RCC 7860 (cell line): ENCODE measurements at regions not wholly inside any gene's neighbourhood (a gene's known extent, or its start where the extent isn't known, plus 50 kb on each side); places are given as distances from the start of the nearest gene placed in this dataset.
A peak's percentile ranks its signal among the peaks of the same experiment; 100 is the strongest.
"Not testable (repeated sequence)": the region's sequence is repeated elsewhere in the genome, so short reads cannot be mapped to it uniquely, and the experiment has no call there.

ENCODE experiments used
- DNase-seq: peaks from one replicate; pipeline ENCODE4 v3.0.0-alpha.2; 2015; ENCODE audit warnings: low spot score
- FAIRE-seq: peaks from 2 replicates; lab custom pipeline; 2012; peaks lifted over from hg19 to GRCh38; lab: Jason Lieb, UNC

- FAIRE-seq = no peak
- no peak for DNase-seq
These were observed 465.2 kb downstream of the CD83 start for GRCh38 chr6:14582749-14583148.

DNA sequence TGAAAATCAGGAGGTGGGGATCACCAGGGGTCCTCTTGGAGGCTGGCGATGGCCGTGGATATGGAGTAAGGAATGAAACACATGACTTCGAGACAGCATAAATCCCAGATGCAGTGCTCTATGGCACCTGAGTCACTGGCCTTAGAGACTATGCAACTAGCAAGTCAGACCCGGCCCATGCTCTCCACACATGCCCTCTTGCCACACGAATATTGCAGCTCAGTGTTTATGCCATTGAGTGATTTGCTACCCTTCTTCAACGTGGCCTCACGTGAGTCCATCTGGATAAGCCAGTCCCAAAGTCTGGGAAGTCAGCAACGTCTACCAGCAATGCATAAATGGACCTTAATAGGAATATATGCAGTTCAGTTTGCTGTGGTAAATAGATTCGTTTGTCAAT is 466.3 kb downstream of the CD83 start:
- FAIRE-seq (no peak), DNase-seq (no peak)

- DNase-seq = no peak
- FAIRE-seq = no peak
These were observed 466.9 kb downstream of the CD83 start for GRCh38 chr6:14584450-14584849.

DNA sequence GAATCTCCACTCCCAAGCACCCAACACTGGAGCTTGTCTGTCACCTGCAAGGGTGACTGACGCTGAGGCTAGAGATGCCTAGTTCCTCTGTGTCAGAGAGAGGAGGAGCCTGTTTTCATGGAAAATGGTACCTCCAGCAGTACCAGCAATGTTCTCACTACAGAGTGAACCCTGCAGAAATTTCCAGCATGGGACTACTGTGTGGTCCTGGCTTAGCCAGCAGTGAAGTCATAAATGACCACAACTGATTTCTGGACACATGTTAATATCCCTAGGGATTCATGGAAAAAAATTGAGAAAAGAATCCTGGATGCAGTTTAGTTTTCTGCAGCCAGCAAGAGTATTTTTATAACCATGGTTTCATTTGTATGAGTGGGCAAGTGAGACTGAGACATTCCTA is 468.1 kb downstream of the CD83 start:
- no peak for DNase-seq
- FAIRE-seq = no peak

GRCh38 chr6:14589175-14589574 is 471.6 kb downstream of the CD83 start:
- FAIRE-seq (no peak), DNase-seq (no peak)

DNA sequence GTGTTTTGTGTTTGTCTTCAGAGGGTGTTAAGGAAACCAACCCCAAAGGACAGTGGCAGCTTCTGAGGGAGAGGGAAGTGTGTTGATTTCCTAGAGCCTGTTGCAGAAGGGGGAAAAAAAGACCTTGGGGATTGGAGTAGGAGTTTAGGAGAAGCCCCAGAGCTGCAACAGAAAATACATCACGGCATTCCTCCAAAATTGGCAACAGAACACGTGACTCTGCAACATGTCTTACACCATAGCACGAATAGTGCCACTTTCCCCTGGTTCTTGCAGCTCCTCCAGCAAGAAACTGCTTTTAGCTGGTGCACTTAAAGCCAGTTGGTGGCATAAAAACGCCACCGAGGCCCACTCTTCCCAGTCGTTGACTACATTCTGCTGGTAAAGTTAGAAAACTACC is 473.0 kb downstream of the CD83 start:
- FAIRE-seq = no peak
- DNase-seq = no peak

DNA sequence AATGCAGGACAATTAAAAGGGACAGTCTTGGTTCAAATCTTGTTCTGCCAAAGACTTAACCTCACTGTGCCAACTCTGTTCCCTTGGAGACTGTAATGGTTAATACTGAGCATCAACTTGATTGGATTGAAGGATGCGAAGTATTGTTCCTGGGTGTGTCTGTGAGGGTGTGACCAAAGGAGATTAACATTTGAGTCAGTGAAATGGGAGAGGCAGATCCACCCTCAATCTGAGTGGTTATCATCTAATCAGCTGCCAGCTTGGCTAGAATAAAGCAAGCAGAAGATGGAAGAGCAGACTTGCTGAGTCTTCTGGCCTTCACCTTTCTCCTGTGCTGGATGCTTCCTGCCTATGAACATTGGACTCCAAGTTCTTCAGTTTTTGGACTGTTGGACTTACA is 474.4 kb downstream of the CD83 start:
- DNase-seq (no peak), FAIRE-seq (no peak)

- DNase-seq = no peak
- no peak for FAIRE-seq
These were observed 475.7 kb downstream of the CD83 start for GRCh38 chr6:14593286-14593685.

- no peak for FAIRE-seq
- no peak for DNase-seq
These were observed 478.2 kb downstream of the CD83 start for GRCh38 chr6:14595751-14596150.

- peak; percentile 49 for DNase-seq
- FAIRE-seq = peak; percentile 47
These were observed 478.8 kb downstream of the CD83 start for GRCh38 chr6:14596410-14596809.

DNA sequence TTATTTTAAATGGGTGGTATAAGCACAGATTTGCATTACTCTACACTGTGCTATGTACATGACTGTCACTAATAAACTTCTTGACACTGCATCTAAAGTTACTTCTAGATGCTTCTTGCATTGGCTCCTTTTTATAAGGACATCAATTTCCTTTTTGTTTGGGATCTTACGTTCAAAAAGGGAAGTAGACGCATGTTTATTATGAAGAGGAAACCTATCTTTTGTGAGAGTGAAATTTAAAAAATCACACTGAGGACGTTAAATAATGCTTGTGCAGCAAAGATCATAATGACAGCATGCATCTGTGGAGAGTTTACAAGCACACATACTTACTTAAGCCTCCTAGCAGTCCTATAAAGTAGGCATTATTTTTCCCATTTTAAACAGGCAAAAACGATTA is 479.5 kb downstream of the CD83 start:
- FAIRE-seq (no peak), DNase-seq (no peak)

DNA sequence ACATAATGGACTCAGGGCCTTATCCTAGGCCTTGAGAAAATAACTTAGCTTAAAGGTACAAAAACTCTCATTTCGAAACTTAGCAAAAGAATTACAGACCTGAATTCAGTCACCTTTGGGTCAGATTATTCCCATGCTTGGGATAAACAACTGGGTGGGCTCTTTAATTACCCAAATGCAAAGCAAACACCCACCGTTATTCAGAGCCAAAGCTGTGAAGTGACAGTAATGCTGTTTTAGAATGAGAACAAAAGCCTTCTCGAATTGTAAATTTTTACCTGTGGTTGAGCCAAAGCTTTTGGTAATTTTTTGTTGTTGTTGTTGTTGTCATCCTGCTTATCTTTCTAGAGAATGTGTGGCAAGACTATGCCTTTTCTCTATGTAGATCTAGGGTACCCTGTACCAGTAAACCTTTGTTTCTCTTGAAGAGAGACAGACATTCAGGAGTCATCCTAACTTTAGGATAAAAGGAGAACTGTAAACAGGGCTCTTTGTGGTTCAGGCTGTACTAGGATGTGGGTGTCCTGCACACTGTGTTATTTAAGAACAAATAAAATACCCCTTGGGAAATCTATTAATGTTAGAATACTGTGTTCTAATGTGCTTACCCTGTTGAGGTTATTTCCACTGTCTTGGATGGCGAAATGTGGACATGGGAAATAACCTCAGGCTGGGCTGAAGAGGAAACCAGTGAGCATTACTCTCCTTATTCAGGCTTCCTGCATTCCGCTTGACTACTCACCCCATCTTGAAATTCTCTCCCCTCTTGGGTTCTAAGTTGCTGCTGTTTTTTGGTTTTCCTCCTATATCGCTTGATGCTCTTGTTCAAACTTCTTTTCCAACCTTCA is 480.7 kb downstream of the CD83 start:
- DNase-seq (no peak), FAIRE-seq (no peak)

DNA sequence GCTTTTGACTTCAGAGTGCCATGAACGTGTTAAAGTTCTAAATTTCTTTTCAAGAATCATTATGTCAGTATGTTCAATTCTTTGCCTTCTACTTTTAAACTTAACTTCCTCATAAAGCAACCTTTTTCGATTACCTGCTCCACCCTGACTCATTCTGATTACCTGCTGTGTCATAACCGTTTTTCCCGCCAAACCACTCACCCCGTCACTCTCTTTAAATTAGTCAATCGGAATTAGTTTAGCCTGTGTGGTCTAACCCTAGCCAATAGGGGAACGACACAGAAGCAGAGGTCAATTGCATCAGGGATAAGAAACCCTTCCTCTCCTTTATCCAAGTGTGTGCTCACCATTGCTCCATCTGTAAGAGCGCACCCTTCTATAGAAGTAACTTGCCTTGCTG is 482.7 kb downstream of the CD83 start:
- DNase-seq, FAIRE-seq: not testable (repeated sequence)

GRCh38 chr6:14601490-14601889 is 483.9 kb downstream of the CD83 start:
- FAIRE-seq (no peak), DNase-seq (no peak)

DNA sequence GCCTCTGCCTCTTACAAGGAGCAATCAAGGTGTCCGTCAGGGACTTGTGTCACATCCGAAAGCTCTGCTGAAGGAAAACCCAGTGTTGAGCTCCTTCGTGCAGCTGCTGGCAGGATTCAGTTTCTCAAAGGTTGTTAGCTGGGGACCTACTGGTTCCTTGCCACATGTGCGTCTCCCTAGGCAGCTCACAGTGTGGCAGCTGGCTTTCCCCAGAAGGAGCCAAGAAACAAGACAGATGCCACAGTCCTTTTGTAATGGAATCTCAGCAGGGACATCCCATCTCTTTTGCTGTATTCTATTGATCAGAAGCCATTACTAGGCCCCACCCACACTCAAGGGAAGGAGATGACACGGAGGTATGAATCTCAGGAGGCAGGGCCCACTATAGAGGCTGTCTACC is 488.8 kb downstream of the CD83 start:
- DNase-seq = no peak
- no peak for FAIRE-seq

- FAIRE-seq (no peak), DNase-seq (no peak)
These were observed 492.6 kb downstream of the CD83 start for GRCh38 chr6:14610141-14610540.

- peak; percentile 26 for FAIRE-seq
- DNase-seq = peak; percentile 57
These were observed 494.7 kb downstream of the CD83 start for GRCh38 chr6:14612016-14612980.

GRCh38 chr6:14614631-14615030 is 497.1 kb downstream of the CD83 start:
- FAIRE-seq (no peak), DNase-seq (no peak)

- FAIRE-seq (no peak), DNase-seq (no peak)
These were observed 499.1 kb downstream of the CD83 start for GRCh38 chr6:14616656-14617055.

- FAIRE-seq (no peak), DNase-seq (no peak)
These were observed 501.3 kb downstream of the CD83 start for GRCh38 chr6:14618759-14619418.

DNA sequence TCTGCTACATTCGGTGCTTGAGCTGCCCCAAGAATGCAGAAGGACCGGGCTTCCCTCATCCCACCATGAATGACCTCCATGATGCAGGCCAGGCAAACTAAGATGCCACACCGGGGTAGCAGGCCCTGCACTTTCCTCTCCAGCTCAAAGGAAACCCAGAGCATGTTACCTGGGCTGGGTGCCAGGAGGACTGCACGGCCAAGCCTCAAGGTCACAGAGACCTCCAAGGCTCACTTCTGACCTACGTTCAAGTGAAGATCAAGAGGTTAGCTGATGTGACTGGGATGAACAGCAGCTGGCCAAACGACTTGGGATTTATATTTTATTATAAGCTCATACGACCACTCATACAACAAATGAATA is 501.8 kb downstream of the CD83 start:
- no peak for FAIRE-seq
- no peak for DNase-seq
